ENCODE measurements at regions not wholly inside any gene's neighbourhood (a gene's known extent, or its start where the extent isn't known, plus 50 kb on each side); places are given as distances from the start of the nearest gene placed in this dataset.

DNA sequence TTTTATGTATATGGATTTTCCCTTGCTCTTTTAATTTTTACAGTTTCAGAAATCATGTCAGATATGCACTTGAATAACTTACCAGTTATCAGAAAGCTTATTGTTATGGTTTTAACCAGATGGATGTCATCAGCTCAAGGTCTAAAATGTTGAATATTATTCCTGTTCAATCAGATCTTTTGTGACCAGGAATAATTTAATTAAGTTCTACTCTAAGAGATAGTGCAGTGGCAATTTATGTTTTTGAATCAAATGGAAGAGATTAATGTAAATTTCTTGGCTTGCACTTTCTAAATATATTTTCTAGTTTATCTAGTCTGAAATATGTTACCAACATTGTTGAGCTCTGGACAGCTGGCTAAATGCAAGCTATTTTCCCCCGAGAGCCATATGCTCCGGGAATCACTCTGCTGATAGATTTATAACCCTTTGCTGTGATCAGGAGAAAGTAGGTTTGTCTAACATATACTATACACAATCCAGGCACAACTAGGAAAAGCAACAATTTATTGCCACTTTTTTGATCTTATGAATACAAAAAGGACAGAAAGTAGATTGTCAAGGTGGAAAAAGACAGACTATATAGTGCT lies 76.8 kb upstream of the CD96 start:
- TF ChIP-seq CTCF (conservative IDR thresholded peaks at IDR 0.05) (no peak), ZFX (IDR thresholded peaks at IDR 0.05) (no peak)
